HG03097 (cell line): ENCODE measurements at regions not wholly inside any gene's neighbourhood (a gene's known extent, or its start where the extent isn't known, plus 50 kb on each side); places are given as distances from the start of the nearest gene placed in this dataset.
"Not testable (repeated sequence)": the region's sequence is repeated elsewhere in the genome, so short reads cannot be mapped to it uniquely, and the experiment has no call there.

Source experiments
- ATAC-seq: cut with Tn5 transposase; IDR thresholded peaks from one replicate; pipeline ENCODE4 v1.9.1; 2021; ENCODE audit not compliant: unreplicated experiment, low FRiP score

- no peak for ATAC-seq
Measured at GRCh38 chr7:131148708-131149428, 178.8 kb upstream of the MKLN1 start.

- ATAC-seq: no peak
Measured at GRCh38 chr7:131149429-131149773, 178.3 kb upstream of the MKLN1 start.

- no peak for ATAC-seq
Measured at GRCh38 chr7:131149840-131150239, 177.8 kb upstream of the MKLN1 start.

- no peak for ATAC-seq
Measured at GRCh38 chr7:131151034-131151433, 176.6 kb upstream of the MKLN1 start.

GRCh38 chr7:131152766-131153165 lies 174.9 kb upstream of the MKLN1 start:
- ATAC-seq: no peak

- ATAC-seq: no peak
Measured at GRCh38 chr7:131154380-131154779, 173.3 kb upstream of the MKLN1 start.

- ATAC-seq: no peak
Measured at GRCh38 chr7:131157530-131158243, 170.0 kb upstream of the MKLN1 start.

GRCh38 chr7:131158244-131158636 lies 169.4 kb upstream of the MKLN1 start:
- ATAC-seq: not testable (repeated sequence)

- no peak for ATAC-seq
Measured at GRCh38 chr7:131159961-131160361, 167.7 kb upstream of the MKLN1 start.

- no peak for ATAC-seq
Measured at GRCh38 chr7:131161103-131161502, 166.6 kb upstream of the MKLN1 start.

GRCh38 chr7:131164025-131164925 lies 163.4 kb upstream of the MKLN1 start:
- ATAC-seq: no peak

GRCh38 chr7:131166066-131166465 lies 161.6 kb upstream of the MKLN1 start:
- ATAC-seq: no peak

GRCh38 chr7:131170440-131171271 lies 157.0 kb upstream of the MKLN1 start:
- no peak for ATAC-seq

- ATAC-seq: no peak
Measured at GRCh38 chr7:131173145-131173890, 154.4 kb upstream of the MKLN1 start.

GRCh38 chr7:131174391-131174790 lies 153.3 kb upstream of the MKLN1 start:
- no peak for ATAC-seq

GRCh38 chr7:131174855-131175254 lies 152.8 kb upstream of the MKLN1 start:
- no peak for ATAC-seq

- ATAC-seq: no peak
Measured at GRCh38 chr7:131182446-131183058, 145.1 kb upstream of the MKLN1 start.

- ATAC-seq: no peak
Measured at GRCh38 chr7:131183072-131183471, 144.6 kb upstream of the MKLN1 start.

GRCh38 chr7:131183611-131184119 lies 144.0 kb upstream of the MKLN1 start:
- no peak for ATAC-seq
